SKM-1 (cell line): ENCODE measurements at regions not wholly inside any gene's neighbourhood (a gene's known extent, or its start where the extent isn't known, plus 50 kb on each side); places are given as distances from the start of the nearest gene placed in this dataset.

Experiments used
- DNase-seq: peaks from one replicate; lab custom pipeline; 2025; ENCODE audit not compliant: unreplicated experiment; lab: John Stamatoyannopoulos, UW

DNA sequence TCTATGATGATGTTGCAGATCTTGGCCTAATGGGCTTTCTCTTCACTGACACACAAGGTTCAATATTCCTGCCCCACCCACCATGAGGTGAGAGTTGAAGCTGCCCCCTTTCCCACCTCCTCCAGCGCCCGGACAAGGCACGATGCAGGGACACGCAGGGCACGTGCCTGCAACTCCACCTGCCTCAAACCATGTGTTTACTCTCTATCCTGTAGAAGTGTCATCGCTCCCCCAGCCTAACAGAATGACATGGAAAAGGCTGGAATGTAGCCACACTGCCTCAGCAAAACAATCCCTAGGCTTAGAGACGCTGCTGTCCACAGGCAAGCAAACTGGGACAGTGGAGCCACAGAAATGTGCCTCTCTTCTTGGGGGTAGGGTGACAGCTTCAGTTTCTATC is 92.9 kb upstream of the SOD1 start:
- DNase-seq: no peak

DNA sequence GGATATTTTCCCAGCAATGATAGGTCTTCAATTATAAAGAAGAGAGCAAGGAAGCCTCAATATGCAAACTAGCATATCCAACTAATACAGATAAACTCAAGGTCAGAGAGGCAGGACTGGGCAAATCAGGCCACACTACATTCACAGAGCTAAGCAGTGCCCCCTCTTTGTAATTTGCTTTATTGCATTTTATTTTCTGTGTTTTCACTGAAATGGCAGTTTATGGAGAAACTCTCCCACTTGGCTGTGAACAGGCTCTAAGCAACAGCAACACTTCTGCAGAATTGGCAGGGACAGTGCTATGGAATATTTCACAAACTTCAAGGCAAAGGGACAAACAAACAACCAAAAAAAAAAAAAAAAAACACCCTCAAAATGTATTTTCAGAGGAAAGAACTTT is 93.4 kb upstream of the SOD1 start:
- no peak for DNase-seq

DNA sequence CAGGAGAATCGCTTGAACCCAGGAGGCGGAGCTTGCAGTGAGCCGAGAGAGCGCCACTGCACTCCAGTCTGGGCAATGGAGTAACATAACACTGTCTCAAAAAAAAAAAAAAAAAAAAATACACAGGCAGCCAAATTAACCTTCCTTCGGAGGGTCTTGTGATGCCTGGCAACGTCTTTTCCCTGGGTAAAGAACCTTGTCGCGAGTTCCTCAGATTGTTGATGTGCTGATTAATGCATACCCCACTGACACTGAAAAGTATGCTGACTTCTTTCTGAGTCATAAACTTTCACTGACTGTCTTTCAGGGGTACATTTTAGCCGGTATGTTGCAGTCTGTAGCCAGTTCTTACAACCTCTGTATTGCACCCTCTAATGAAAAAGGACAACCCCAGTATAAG is 95.1 kb upstream of the SOD1 start:
- DNase-seq: no peak

- no peak for DNase-seq
These were observed 99.0 kb upstream of the SOD1 start for GRCh38 chr21:31560479-31560878.

- peak; percentile 75 for DNase-seq
These were observed 99.9 kb upstream of the SOD1 start for GRCh38 chr21:31559368-31560119.

- DNase-seq: peak; percentile 79
These were observed 100.5 kb upstream of the SOD1 start for GRCh38 chr21:31558962-31559367.

- DNase-seq: no peak
These were observed 101.1 kb upstream of the SOD1 start for GRCh38 chr21:31558189-31558961.

GRCh38 chr21:31557421-31558188 is 101.9 kb upstream of the SOD1 start:
- DNase-seq: no peak

DNA sequence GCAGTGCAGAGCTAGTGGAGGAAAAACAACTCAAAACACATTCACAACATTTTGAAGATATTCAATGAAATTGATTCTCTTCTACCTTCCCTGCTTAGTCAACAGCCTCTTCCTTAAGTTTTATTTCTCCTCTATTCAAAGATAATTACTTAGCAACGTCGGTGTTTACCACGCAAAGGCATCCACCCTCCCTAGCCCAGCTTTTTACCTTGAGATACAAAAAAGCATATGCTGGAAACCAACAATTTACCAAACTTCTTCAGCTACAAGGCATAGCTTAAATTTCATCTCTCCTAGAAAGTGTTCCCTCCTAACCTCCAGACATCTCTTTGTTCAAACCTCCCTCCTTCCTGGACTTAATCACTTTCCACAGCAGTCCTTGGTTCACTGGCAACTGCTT is 102.8 kb upstream of the SOD1 start:
- DNase-seq: no peak

DNA sequence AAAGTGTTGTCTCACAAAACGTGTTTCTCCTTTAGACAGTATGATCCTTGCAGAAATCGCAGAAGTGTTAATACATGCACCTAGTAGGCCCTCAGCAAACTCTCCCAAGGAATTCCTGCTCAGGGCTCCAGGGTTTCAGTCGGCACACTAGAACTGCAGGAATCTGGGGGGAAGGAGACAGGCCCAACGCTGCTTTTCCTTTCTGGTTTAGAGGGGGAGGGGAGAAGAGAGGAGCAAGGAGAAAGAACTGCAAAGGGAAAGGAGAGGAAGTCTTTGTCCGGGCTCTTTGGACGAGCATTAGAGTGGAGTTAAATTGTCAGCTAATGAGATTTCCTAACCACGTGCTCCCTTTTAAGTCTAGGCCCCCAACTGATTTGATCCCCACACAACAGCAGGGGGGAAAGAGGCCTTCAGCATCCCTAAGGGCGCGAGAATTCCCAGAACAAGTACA is 103.7 kb upstream of the SOD1 start:
- no peak for DNase-seq

GRCh38 chr21:31554511-31555022 is 104.9 kb upstream of the SOD1 start:
- no peak for DNase-seq

GRCh38 chr21:31553926-31554325 is 105.6 kb upstream of the SOD1 start:
- no peak for DNase-seq

GRCh38 chr21:31553461-31553860 is 106.0 kb upstream of the SOD1 start:
- DNase-seq: no peak

DNA sequence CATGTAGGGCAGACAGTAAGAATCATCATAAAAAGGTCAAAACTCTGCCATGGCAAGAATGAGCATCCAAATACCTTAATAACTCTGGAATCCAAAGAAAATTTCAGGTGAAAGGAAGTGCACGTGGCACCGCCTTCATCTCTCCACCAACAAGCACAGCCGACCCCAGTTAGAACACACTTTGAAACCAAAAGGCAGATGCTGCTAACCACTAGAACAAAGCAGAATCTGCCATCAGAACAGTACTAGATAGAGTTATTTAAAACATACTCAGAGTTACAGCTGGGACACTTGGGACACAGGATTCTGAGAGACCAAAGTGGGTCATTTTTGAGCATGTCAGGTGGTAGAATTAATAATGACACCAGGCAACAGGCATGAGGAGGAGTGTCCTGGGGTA is 106.7 kb upstream of the SOD1 start:
- no peak for DNase-seq

- DNase-seq: no peak
These were observed 109.4 kb upstream of the SOD1 start for GRCh38 chr21:31550070-31550469.

DNA sequence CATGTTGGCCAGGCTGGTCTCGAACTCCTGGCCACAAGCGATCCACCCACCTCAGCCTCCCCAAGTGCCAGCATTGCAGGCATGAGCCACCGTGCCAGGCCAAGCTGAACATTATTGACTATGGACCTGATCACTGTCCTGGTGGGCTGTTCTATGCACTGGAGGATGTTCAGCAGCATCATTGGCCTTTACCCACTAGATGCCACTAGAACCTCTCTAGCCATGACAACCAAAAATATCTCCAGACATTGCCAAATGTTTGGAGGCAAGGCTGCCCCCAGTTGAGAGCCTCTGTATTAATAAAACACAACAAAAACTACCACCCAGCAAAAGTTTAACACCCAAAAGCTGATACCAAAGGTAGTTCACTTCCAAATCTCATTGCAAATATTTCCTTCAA is 110.8 kb upstream of the SOD1 start:
- DNase-seq: no peak

DNA sequence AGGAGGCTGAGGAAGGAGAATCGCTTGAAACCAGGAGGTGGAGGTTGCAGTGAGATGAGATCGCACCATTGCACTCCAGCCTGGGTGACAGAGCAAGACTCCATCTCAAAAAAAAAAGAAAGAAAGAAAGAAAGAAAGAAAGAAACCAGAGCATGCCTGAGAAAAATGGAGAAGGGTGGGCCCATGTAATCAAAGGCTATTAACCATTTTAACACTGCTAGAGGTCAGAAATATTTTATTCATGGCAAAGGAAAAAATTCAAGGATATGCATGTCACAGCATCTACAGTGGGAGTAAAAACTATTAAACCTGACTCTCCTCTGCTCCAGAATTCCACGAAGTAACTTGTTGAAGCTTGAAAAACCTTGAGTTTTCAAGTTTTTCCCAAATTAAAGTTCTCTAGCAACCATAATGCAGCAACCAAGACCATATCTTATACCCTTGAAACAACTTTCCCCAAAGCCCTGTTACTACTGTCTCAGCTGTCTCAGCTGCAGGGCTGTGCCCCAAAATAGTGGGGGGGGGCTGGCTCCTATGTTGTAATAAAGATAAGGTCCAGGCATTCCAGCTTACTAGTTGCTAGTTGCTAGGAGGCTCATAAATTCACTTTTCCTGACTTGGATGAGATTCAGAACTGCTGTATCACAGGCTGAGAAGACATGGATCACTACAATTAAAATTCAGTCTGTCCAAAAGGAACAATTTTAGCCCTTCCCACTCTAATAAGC is 112.9 kb upstream of the SOD1 start:
- DNase-seq: no peak

DNA sequence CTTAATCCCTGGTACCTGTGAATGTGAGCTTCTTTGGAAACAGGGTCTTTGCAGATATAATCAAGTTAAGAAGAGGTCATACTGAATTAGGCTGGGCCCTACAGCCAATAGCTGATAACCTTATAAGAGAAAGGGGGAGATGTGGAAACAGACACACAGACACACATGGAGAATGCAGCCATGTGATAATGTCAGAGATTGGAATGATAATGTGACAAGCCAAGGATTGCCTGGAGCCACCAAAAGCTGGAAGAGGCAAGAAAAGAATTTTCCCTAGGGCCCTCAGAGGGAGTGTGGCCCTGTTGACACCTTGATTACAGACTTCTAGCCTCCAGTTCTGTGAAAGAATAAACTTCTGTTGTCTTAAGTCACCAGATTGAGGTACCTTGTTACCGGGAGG is 114.5 kb upstream of the SOD1 start:
- DNase-seq: no peak

GRCh38 chr21:31543191-31543590 is 116.3 kb upstream of the SOD1 start:
- no peak for DNase-seq

DNA sequence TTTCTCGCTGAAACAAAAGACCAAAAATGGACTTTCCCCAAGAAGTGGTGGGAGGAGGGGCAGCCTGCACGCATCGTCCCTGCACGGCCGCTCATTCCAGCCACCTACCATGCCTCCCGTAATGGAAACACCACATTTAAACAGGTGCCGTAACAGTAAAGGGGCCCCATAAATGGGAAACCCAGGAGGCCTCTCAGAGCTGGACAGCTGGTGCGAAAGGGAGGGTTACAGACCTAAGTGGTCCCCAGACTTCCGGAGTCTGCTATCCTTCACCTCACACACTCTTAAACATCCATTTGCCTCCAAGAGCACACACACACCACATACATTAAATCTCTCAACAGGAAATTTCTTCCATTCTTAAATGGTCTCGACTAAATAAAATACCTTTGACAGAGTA is 120.7 kb upstream of the SOD1 start:
- no peak for DNase-seq
